DMS114 treated with DMSO at 0.1 percent for 48 hours (cell line): ENCODE measurements at regions not wholly inside any gene's neighbourhood (a gene's known extent, or its start where the extent isn't known, plus 50 kb on each side); places are given as distances from the start of the nearest gene placed in this dataset.
A peak's percentile ranks its signal among the peaks of the same experiment; 100 is the strongest.

ENCODE experiments used
- DNase-seq: peaks from one replicate; lab custom pipeline; 2025; ENCODE audit not compliant: unreplicated experiment; lab: John Stamatoyannopoulos, UW

GRCh38 chr6:26304797-26305640, 60.0 kb upstream of the BTN3A2 start:
- no peak for DNase-seq

GRCh38 chr6:26305641-26305969, 59.4 kb upstream of the BTN3A2 start:
- DNase-seq: no peak

GRCh38 chr6:26306232-26306631, 58.8 kb upstream of the BTN3A2 start:
- DNase-seq: no peak

- DNase-seq: no peak
Measured at GRCh38 chr6:26307850-26308249, 57.1 kb upstream of the BTN3A2 start.

GRCh38 chr6:26309731-26310142, 55.3 kb upstream of the BTN3A2 start:
- no peak for DNase-seq

GRCh38 chr6:26311012-26311384, 54.0 kb upstream of the BTN3A2 start:
- DNase-seq: no peak

GRCh38 chr6:26311385-26312095, 53.5 kb upstream of the BTN3A2 start:
- DNase-seq: peak; percentile 82

- DNase-seq: no peak
Measured at GRCh38 chr6:26312096-26312463, 52.9 kb upstream of the BTN3A2 start.

GRCh38 chr6:26312501-26313397, 52.2 kb upstream of the BTN3A2 start:
- DNase-seq: peak; percentile 95
